Stimulated activated CD8-positive, alpha-beta memory T cell treated with anti-CD3 and anti-CD28 coated beads, Interleukin-4, amount 100 ng/mL, for 24 hours (primary cell): ENCODE measurements at regions not wholly inside any gene's neighbourhood (a gene's known extent, or its start where the extent isn't known, plus 50 kb on each side); places are given as distances from the start of the nearest gene placed in this dataset.
A peak's percentile ranks its signal among the peaks of the same experiment; 100 is the strongest.

Experiments
- DNase-seq: peaks from one replicate; pipeline ENCODE4 v3.0.0-alpha.2; 2020; ENCODE audit warnings: low read depth

DNA sequence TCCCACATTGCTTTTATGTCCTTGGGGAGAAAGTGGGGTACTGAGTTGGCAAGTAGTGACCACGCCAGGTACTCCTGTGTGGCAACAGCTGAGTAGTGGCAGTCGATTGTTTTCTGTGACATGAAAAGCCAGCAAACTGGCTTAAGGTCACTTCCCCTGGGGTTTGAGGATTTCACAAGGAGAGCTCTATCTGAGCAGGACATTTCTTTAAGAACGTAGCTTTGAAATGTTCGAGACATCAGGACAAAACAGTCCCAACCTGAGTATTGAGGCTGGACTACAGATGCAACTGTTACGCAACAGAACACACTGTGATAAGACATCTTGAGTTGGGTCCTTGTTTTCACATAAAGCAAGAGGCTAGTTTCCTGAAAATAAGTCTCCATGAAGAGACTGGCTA is 146.7 kb upstream of the KLF14 start:
- DNase-seq, result no peak

DNA sequence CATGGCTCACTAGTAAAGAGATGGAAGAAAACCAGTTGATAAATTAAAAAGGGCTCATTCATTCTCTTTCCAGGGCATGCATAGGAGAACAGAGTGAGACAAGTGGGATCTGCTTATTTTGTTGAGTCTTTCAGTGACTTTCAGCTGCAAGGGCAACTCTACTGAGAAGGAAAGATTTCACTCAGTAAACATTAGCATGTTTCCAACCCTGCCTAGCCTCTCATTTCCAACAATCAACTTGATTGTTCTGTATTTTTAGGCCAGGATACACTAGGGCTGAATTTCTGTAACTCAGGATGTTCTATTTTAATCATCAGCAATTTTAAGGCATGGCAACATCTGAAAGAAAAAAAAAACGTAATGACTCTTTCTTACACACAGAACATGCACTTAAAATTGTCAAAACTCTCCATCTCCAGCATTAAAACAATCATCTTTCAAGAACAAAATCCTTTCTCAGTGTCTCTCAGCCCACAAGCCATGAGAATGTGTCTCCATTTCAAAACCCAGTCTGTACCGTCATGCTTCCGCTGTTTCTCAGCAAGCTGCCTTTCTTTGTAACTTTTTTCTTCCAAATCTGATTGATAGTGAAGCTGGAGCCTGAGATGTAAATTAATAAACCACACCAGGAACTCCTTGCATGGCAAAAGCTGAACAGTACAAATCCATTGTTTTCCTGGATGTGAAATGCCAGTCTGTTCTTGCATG is 147.2 kb upstream of the KLF14 start:
- no peak for DNase-seq

GRCh38 chr7:130881799-130882141 is 147.8 kb upstream of the KLF14 start:
- DNase-seq, result no peak

- DNase-seq, result no peak
Measured at GRCh38 chr7:130882396-130882795, 148.4 kb upstream of the KLF14 start.

GRCh38 chr7:130883928-130884327 is 149.9 kb upstream of the KLF14 start:
- no peak for DNase-seq

- no peak for DNase-seq
Measured at GRCh38 chr7:130884437-130885417, 150.7 kb upstream of the KLF14 start.

GRCh38 chr7:130886438-130887135 is 152.6 kb upstream of the KLF14 start:
- no peak for DNase-seq

- no peak for DNase-seq
Measured at GRCh38 chr7:130887182-130887956, 153.4 kb upstream of the KLF14 start.

DNA sequence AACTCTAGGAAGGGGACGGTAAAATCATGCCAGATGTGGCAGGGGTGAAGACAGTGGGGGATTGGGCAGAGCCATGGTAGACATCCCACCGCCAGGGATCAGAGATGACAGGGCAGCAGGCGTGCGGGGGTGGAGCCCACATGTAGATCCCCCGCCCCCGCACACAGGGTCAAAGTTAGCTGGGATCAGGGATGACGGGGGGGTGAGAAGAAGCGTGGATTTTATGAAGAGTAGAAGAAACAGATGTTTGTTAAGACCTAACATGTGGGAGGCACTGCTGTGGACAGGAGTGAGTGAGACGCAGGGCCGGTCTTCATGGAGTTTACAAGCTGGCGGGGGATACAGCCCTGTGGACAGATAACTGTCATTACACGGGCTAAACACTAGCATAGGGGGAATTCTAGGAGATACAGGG is 154.0 kb upstream of the KLF14 start:
- no peak for DNase-seq

DNA sequence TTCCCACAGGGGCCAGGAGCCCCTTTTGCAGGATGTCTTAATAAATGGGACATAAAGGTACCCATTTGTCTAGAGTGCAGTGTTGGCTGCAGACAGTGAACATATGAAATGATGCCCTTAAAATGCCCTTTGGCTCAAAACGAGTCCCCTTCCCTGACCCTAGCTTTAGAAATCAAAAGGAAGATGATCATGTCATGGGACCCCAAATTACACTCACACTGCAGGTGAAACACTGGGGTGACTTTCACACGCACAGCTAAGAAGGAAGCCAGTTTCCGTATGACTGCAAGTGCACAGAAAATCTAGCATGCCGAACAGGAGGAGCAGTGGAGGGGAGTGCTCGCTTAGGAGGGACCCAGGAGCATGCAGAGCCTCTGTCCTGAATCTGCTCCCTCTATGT is 154.5 kb upstream of the KLF14 start:
- DNase-seq, result no peak

DNA sequence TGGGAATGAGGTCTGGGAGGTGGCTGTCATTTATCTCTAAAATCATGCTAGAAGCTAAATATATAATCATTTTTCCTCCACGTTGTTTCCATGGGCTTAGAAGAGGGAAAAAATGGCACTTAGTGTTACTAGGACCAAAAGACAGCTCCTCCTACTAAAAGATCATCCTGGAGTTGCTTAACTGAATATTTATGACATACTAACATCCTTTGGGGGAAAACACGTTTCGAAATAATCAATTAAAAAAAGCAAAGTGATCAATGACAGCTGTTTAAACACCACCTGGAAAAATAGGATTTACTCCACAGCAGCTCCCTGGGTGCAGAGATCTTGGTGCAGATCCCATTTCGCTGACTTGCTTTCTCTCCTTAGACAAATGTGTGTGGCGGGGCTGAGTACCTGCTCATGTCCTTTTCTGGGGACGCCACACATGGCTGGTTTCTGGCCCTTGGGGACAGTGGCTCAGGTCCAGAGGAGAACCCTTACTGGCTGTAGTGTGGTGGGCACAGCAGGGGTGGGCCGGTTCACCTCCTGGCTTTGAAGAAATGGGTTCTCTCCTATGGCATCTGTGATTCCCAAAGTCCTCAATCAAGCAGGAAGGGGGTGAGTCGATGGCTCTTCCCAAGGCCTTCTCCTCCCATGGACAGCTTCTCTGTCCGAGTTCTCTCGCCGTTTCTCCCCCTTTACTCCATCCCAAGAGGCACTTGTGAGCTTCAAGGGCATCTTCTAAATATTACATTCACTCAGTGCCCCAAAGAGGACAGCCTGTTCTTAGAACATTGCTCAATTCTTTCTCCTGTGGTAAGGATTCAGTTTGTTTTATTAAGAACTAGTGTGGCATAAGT is 156.4 kb upstream of the KLF14 start:
- DNase-seq, result no peak

- no peak for DNase-seq
Measured at GRCh38 chr7:130891254-130892094, 157.5 kb upstream of the KLF14 start.

DNA sequence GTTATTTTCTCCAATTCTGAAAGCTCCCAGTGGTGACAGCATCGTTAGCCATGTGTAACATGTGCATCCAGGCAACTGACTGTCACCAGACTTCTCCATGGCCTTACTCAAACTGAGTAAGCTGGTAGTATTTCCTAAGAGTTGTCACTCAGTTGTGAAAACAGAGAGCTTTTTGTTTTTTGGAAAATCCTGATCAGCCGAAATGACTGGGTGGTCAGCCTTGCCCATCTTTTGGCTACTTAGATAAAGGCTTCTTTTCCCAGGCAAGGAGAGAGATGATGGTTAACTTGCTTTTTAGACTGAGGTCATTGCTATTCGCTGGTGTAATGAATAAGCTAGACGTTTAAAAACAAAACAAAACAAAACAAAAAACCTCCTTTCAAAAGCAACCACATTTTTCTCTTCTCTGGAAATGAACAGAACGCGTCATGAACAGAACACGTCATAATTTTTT is 159.5 kb upstream of the KLF14 start:
- DNase-seq, result no peak

GRCh38 chr7:130894146-130894908 is 160.3 kb upstream of the KLF14 start:
- DNase-seq, result no peak

GRCh38 chr7:130894909-130895750 is 161.1 kb upstream of the KLF14 start:
- no peak for DNase-seq

GRCh38 chr7:130896051-130896881 is 162.3 kb upstream of the KLF14 start:
- no peak for DNase-seq

- peak; percentile 57 for DNase-seq
Measured at GRCh38 chr7:130896898-130897514, 163.0 kb upstream of the KLF14 start.
